Stomach (tissue), 4 donors: ENCODE measurements at regions not wholly inside any gene's neighbourhood (a gene's known extent, or its start where the extent isn't known, plus 50 kb on each side); places are given as distances from the start of the nearest gene placed in this dataset.

ENCODE experiments used
- POLR2A ChIP-seq, 4 donors: fragments of 450-650 bp; IDR thresholded peaks; one replicate each; pipeline ENCODE4 v1.6.1; 2016; ENCODE audit warnings: antibody characterized with exemption in 4 of 4, control low read depth in 2 of 4, mild to moderate bottlenecking in 1 of 4, moderate library complexity in 1 of 4
- POLR2AphosphoS5 ChIP-seq, 3 donors: sonication (generic); formaldehyde crosslinking; IDR thresholded peaks; one replicate each; pipeline ENCODE4 v1.6.1; 2016; ENCODE audit warnings: antibody characterized with exemption in 3 of 3
- TF ChIP-seq, protein P1 (sequence below), 7 experiments: fragments of 450-650 bp in 4 of 7; fragments of 200-600 bp in 3 of 7; sonication (generic) in 3 of 7; IDR thresholded peaks; one replicate each; pipeline ENCODE4 v1.5.1; 2016 to 2019; ENCODE audit warnings: antibody characterized with exemption in 7 of 7, control low read depth in 2 of 7, mild to moderate bottlenecking in 1 of 7

DNA sequence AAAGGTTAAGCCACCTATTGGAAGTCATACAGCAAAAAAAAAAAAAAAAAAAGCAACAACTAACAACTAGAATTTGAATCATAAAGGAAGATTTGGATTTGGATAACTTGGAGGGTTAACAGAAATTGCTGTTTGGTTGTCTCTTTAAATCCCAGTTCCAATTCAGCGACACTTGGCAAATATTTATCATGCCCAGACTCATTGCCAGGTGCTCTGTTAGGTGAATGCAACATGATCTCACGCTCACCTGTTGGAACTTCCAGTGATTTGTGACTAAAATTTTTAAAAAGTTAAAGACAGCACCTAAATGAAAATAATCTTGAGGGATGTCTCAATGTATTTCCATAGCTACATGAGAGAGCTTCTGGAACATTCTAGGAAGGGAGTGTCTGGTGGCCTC lies 103.7 kb downstream of the TBX3 start:
- TF ChIP-seq, protein P1, sequence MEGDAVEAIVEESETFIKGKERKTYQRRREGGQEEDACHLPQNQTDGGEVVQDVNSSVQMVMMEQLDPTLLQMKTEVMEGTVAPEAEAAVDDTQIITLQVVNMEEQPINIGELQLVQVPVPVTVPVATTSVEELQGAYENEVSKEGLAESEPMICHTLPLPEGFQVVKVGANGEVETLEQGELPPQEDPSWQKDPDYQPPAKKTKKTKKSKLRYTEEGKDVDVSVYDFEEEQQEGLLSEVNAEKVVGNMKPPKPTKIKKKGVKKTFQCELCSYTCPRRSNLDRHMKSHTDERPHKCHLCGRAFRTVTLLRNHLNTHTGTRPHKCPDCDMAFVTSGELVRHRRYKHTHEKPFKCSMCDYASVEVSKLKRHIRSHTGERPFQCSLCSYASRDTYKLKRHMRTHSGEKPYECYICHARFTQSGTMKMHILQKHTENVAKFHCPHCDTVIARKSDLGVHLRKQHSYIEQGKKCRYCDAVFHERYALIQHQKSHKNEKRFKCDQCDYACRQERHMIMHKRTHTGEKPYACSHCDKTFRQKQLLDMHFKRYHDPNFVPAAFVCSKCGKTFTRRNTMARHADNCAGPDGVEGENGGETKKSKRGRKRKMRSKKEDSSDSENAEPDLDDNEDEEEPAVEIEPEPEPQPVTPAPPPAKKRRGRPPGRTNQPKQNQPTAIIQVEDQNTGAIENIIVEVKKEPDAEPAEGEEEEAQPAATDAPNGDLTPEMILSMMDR (IDR thresholded peaks at IDR 0.05), result no peak
- TF ChIP-seq POLR2A (IDR thresholded peaks at IDR 0.05), result no peak
- TF ChIP-seq POLR2AphosphoS5 (IDR thresholded peaks at IDR 0.05), result no peak
